ENCODE measurements at regions not wholly inside any gene's neighbourhood (a gene's known extent, or its start where the extent isn't known, plus 50 kb on each side); places are given as distances from the start of the nearest gene placed in this dataset.

- no peak for DNase-seq (ENCODE audit: low read depth)
- TF ChIP-seq CTCF (IDR thresholded peaks at IDR 0.05; ENCODE audit: insufficient read depth, low read depth, low read length, missing control alignments): no peak
- no peak overlapping the region for H3K4me3 ChIP-seq (ENCODE audit: low read depth, low read length)
These were observed 315.6 kb upstream of the DAB2 start for GRCh38 chr5:39740404-39740803.

- H3K4me3 ChIP-seq (ENCODE audit: low read depth, low read length): no peak overlapping the region
- no peak for TF ChIP-seq CTCF (IDR thresholded peaks at IDR 0.05; ENCODE audit: insufficient read depth, low read depth, low read length, missing control alignments)
- DNase-seq (ENCODE audit: low read depth): no peak
These were observed 307.4 kb upstream of the DAB2 start for GRCh38 chr5:39732166-39732565.

- no peak overlapping the region for H3K4me3 ChIP-seq (ENCODE audit: low read depth, low read length)
- DNase-seq (ENCODE audit: low read depth): no peak
- no peak for TF ChIP-seq CTCF (IDR thresholded peaks at IDR 0.05; ENCODE audit: insufficient read depth, low read depth, low read length, missing control alignments)
These were observed 305.9 kb upstream of the DAB2 start for GRCh38 chr5:39730699-39731098.

- TF ChIP-seq CTCF (IDR thresholded peaks at IDR 0.05; ENCODE audit: insufficient read depth, low read depth, low read length, missing control alignments): no peak
These were observed 305.2 kb upstream of the DAB2 start for GRCh38 chr5:39730006-39730405.

GRCh38 chr5:39726467-39726866 lies 301.7 kb upstream of the DAB2 start:
- no peak for DNase-seq (ENCODE audit: low read depth)
- no peak for TF ChIP-seq CTCF (IDR thresholded peaks at IDR 0.05; ENCODE audit: insufficient read depth, low read depth, low read length, missing control alignments)

More at GRCh38 chr5:39730006-39730405, 305.2 kb upstream of the DAB2 start:
- DNase-seq (ENCODE audit: low read depth): no peak
- H3K4me3 ChIP-seq (ENCODE audit: low read depth, low read length): no peak overlapping the region

GRCh38 chr5:39721394-39721793 lies 296.6 kb upstream of the DAB2 start:
- no peak for DNase-seq (ENCODE audit: low read depth)

More at GRCh38 chr5:39726467-39726866, 301.7 kb upstream of the DAB2 start:
- H3K4me3 ChIP-seq (ENCODE audit: low read depth, low read length): no peak overlapping the region

More at GRCh38 chr5:39721394-39721793, 296.6 kb upstream of the DAB2 start:
- no peak for TF ChIP-seq CTCF (IDR thresholded peaks at IDR 0.05; ENCODE audit: insufficient read depth, low read depth, low read length, missing control alignments)
- no peak overlapping the region for H3K4me3 ChIP-seq (ENCODE audit: low read depth, low read length)
